HL-60/S4 treated with phorbol 12-myristate 13-acetate at 8.2 ng/mL for 4 days and 3 days (cell line): ENCODE measurements at regions not wholly inside any gene's neighbourhood (a gene's known extent, or its start where the extent isn't known, plus 50 kb on each side); places are given as distances from the start of the nearest gene placed in this dataset.

ENCODE experiments used
- in situ Hi-C: fragments of 300-500 bp; cut with MboI; formaldehyde crosslinking; loops from 2 replicates; pipeline ENCODE4 v1.15.0; 2022; ENCODE audit warnings: low sequenced_read_pairs

DNA sequence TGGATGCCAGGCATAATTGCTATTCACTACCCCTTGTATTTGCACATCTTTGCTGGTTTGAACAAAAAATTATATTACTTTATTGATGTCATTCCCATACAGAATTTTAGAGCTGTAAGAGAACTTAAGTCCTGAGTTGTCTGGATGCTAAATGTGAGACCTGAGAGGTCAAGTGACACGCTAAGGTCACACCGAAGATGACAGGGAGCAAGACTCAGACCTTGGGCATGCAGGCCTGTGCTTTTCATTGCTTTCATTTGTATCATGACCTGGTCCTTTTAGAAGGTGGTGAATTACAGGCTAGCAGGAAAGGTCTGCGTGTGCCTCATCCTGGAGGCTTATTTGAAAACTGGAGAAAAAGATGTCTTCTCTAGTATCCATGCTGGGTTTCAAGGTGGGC lies 312.0 kb upstream of the RASGRP1 start:
- in situ Hi-C loops = no loop called here

DNA sequence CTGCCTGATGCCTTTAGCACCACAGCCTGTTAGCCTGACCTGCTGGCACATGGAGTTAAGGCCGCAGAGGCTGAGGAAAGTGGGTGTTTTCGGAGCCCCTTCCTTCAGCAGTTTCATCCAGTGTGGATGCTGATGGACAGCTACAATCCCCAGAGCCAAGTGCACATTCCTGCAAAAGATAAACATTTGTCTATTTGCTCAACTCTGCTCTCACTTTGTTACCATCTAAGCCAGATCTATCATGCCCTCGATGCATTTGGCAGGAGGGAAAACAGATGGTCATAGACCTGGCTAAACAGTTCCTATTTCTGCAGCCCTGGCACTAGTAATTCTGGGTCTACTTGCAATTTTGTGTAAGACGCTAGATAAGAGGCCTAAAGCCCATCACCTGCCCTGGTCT lies 312.9 kb upstream of the RASGRP1 start:
- in situ Hi-C loops = no loop called here

DNA sequence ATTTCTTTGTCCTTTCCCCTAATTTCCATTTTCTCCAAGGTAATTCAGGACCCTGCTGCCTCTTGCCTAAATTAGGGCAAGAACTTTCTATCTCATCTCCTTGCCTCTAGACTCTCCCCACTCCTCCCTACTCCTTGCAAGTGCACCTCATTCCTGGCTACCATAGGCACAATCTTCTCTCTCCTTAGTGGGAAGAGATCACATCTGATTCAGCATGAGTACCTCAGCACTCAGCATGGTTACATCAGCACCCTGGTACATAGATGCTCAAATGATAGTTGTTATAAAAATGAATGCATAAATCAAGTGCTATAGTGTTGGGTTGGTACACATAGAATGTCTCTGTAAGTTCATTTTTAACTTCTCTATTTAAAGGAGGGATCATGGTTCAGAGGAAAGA lies 313.4 kb upstream of the RASGRP1 start:
- in situ Hi-C loops = no loop called here

DNA sequence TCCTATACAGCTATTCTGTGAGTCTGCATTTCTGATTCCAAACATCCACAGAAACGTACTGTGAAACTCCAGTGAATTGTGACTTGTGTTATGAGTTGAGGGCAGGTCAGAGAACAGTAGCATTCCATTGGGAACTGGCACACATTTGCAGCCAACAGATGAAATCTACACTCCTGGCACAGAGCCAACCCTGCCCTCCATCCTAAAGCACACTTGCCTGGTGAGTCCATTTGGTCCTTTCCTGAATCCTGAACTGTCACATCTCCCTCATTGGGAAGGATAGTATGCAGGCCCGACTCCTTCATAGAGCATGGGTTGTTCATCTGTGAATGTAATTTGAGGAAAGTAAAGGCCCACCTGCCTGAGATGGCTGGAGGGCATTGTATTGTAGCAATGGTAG lies 314.3 kb upstream of the RASGRP1 start:
- in situ Hi-C loops = no loop called here

DNA sequence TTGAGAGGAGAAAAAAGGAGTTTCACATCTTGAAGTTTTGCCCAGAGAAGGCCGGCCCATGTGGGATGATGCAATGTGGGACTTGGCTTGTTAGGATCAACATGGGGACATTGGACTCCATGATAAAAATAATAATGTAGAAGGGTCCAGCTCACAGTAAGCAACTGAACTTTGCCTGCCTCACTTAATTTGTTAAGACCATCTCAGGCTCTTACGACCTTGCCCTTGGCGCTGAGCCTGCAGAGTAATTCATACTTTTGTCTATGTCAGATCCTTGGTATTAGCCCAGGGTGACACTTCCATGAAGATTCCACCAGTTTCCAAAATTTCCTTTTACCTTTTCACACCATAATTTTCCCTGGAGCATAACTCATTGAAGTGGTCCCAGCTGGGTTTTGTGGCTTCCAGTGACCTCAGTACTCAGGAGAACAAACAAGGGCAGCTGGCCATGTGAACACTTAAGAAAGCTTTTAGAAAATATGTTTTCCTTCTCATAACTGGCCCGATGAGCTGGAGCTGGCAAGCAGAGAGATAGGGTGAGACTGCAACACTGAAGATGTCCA lies 315.4 kb upstream of the RASGRP1 start:
- in situ Hi-C loops = no loop called here

DNA sequence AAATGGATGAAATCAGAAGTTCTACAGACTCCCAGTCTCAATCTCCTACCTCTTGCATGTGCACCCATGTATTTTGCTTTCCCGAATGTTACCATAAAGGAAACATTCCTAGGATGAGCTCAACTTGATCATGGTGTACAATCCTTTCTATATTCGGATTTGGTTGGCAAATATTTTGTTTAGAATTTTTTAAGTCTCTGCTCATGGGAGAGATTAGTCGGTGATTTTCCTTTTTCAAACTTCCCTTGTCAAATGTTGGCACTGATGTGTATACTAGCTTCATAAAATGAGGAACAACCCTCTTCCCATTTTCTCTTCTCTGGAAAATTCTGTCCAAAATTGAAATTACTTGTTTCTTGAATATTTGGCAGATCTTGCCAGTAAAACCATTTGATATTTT lies 317.6 kb upstream of the RASGRP1 start:
- in situ Hi-C loops = no loop called here

DNA sequence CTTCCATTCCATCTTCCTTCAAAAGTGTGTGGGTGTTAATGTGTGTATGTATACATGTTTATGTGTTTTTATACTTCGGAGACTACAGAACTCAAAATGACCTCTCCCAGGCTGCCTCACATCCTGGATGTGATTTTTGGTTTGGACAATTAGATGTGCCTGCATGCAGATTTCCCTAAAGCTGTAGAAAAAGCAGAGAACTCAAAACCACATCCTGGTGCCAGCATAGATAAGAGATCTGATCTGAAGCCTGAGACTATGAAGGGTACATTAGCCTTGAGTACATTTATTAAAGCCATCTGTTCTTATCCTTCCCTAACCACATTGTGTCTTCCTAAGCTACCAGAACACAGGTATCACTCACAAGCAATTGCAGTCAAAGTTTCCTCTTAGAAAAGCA lies 319.4 kb upstream of the RASGRP1 start:
- in situ Hi-C loops = no loop called here

DNA sequence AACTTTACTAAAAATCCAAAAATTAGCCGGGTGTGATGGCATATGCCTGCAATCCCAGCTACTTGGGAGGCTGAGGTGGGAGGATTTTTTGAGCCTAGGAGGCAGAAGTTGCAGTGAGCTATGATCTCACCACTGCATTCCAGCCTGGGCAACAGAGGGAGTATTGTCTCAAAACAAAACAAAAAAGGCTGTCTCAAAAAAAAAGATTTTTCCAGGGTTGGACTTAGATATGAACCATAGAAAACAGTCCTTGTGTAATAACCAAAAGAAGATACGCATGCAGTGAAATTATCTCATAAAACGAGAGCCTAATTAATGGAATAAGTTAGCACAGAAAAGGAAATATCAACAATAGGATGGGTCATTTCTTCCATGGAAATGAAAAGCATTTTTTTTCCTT lies 320.4 kb upstream of the RASGRP1 start:
- in situ Hi-C loops = no loop called here

DNA sequence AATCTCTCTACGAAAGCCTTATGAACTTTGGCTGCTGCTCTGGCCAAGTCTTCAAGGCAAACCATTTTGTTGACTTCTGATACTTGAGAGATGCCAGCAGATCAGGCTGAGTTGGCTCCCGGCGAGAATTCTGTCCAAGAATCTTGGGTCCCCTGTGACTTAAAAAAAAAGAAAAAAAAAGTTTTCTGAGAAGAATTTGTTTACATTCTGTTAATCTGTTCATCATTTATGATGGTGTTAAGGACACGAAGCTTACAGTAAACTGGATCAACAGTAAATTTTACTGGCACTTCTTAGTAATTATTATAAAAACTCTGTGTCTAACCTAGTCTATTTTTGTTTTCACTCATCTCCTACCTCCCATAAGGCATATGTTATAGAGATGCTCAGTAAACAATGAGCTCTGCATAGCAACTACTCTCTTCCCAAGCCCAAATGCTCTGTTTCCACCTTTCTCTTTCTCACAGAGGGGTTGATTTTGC lies 320.9 kb upstream of the RASGRP1 start:
- in situ Hi-C loops = no loop called here

DNA sequence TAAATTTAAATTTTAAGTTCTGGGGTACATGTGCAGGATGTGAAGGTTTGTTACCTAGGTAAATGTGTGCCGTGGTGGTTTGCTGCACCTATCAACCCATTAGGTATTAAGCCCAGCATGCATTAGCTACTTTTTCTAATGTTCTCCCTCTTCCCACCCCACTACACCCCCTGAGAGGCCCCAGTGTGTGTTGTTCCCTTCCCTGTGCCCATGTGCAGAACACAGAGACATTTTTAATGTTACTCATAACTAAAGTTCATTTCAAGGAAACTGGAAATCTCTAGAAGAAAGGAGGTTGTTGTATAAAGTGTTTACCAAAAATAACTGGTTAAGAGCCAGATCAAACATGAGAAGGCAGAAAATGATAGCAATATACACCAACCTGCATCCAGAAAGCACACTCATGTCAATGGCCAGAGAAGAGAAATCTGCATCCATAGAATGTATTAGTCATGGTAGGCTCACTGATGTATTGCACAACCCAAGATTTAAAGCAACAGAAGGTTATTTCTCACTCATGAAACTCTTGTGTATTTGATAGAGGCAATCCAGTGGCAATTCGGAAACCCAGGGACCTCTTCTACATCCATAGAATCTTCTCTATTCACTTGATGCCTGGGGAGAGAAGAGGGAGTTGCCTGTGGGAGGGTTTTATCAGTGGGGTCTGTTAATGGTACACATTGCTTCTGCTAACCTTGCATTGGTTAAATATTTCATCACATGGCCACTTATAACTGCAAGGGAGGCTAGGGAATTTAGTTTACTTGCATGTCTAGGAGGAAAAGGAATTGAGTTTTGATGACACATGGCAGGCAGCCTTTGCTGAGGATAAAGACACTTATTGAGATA lies 321.9 kb upstream of the RASGRP1 start:
- in situ Hi-C loops = no loop called here

DNA sequence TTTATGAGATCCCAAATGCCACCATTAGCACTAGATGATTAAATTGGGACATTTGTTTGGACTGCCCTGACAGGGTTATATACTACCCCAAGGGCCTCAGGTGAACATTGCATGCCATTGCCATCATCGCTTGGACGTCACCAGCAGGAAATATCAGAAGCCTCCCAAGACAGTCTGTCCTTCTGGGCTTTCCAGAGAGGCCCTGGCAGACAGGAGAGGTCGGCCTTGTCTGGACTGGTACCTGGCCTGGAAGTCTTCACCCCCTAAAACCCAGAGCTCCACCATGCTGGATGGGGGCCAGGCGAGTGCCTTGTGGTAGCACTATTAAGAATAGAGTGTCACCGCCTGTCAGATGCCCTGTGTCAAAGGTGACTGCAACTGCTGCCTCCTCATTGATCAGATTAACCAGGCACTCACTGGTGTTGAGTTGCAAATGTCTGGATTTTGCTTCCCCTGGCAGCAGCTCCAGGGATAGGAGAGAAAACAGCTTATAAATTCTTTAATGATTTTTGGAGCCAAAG lies 324.1 kb upstream of the RASGRP1 start:
- in situ Hi-C loops = no loop called here

DNA sequence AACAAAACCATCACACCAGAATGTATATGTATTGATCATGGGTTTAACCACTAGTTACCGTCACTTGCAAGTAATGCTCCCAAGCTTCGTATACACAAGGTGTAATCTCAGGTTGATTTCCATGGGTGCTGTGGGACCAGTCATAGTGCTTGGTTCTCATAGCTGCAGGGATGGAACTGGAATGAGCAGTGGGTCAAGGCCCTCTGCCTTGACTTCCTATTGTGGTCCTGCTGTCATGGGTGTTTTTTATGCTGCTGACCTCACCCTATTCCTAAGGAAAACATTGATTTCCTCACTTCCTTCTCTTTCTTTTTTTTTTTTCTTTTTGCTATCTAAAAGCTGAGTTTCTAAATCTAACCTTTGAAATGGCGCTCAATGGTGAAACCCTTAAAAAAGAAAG lies 325.6 kb upstream of the RASGRP1 start:
- in situ Hi-C loops = no loop called here

DNA sequence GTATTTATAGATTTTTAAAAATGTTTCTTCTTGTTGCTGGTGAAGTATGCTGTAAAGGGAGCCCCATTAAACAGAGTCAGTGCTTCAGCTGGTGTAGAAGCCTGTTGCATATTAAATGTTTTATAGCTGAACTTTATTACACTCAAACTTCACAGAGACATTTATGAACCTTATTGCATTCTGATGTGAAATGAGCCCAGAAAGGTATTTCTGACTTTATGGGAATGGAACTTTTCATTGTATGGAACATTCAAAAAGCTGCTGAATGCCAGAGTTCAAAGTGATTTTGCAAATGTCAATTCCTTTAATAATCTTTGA lies 329.3 kb upstream of the RASGRP1 start:
- in situ Hi-C loops = no loop called here

DNA sequence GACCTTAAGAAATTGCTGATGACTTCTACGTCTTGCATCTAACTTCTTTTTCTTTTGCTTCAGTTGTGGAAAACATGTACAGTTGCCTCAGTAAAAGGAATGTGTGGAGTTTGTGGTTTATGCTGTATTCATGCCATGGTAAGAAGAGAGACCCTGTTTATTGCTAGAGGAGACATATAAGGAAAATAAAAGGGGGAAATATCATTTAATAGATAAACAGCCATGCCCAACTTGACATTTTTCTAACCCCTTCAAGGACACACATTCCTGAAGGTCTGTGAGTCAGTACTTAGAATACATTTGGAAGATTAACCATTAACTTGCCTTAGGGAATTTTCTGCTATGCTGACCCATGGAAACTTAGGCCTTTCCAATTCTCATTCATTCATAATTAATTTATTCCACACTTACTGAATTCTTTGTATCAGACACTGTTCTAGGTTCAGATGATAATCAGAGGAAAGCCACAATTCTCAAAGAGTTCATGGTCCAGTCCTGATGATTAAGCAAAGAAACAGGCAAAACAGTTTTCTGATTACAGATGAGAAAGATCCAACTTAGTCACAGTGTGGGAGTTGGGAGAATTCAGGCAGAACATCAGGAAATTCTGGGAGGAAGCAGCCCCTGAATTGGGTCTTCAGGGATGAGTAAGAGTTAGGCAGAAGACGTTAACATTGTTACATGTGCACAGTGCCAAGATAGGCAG lies 329.8 kb upstream of the RASGRP1 start:
- in situ Hi-C loops = no loop called here

DNA sequence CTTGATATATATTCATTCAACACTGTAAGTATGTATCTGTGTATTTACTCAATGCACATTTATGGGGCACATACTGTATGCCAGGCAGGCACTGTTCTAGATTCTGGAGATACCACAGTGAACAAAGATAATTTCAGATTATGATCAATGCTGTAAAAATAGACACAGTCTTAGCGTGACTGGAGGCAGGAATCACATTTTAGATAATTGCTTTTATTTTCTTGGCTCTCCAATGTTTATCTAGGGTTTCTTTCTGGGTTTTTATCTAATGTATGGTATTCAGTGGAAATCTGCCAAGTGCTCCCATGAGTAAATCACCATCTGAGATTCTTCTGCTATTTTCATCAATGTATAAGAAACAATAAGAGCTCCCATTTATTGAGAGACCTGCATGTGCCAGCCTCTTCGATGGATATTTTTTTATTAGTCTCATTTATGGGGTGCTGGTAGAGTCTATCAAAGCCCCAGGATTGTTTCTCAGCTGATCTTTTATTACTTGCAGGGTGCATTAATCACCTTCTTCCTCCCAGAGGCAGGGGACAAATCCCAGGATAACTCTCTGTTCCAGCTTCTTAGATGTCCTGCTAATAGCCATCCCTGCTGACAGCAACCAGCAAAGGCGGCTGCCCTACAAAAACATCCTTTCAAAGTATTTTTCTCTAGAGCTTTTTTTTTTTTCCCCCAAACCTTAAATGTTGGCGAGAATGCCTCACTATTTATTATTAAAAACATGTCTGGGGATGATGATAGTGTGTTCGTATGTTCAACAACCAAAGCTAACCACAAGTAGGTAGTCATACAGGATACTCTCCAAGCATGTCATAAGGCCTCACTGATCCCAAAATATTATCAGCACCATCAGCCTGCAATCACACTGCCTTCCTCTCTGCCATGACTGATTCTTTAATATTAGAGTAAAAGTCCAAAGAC lies 331.0 kb upstream of the RASGRP1 start:
- in situ Hi-C loops = no loop called here

DNA sequence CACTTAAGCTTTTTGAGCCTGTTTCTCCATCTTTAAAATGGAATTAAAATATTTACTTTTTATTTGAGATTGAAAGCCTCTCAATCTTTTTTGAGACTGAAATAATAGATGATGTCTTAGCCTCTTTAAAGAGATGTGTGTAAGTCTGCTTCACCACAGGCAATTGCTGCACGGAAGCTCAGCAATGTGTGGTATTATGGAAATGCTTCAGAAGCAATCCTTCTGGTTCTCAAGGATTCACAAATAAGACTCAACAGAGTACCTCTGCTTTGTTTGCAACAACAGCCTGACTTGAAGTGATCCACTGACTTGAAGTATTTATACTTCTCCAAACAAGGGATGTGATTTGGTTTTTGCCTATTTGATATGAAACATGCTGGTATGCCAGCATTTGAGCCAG lies 332.0 kb upstream of the RASGRP1 start:
- in situ Hi-C loops = no loop called here

DNA sequence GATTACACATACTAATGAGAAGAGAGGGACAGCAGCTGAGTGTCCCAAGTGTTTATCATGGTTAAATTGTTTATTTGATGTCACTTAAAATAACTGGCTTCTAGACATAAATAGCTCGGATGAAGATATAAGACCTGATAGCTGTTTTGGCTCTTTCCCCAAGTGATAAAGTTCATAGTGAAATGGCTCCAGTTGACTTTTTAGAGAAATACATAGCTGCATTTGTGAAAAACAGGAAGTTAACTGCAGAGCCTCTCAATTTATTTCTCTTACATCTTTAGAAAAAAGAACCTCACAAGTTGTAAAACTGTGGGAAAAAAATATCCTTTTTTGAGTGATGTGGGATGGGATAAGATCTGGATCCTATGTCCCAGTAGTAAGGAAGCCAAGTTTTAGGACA lies 332.9 kb upstream of the RASGRP1 start:
- in situ Hi-C loops = no loop called here

DNA sequence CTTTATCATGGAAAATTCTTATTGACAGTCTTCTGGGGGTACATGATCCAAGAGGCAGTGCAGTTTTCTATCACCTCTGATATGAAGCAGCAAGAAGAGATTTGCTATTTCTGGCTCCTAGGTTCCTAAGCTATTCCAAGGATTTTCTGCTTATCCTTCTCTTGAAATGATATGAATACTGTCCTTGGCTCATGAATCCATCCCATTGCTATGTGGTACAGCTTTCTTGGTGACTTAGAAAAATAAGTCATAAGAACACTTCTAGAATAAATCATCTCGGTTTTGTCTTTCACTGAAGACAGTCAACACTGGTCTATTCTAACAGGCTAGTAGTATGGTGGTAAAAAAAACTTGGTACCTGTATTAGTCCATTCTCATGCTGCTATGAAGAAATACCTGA lies 333.6 kb upstream of the RASGRP1 start:
- in situ Hi-C loops = no loop called here

DNA sequence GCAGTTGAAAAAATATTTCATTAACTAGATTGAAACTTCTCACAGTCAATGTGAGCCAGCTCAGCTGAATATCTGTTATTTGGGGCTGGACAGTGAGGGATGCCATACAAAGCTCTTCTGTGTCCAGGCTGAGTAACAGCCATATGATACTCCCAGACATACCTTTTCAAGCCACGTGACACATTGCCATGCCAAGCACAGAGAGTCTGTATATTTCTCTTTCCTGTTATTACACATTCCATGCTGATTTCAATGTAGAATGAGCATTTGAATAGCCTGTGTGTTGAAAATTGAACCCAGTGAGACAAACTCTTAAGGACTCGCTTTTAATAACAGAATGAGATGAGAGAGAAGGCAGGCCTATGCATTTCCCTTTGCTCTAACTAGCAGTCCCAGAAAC lies 334.7 kb upstream of the RASGRP1 start:
- in situ Hi-C loops = no loop called here

DNA sequence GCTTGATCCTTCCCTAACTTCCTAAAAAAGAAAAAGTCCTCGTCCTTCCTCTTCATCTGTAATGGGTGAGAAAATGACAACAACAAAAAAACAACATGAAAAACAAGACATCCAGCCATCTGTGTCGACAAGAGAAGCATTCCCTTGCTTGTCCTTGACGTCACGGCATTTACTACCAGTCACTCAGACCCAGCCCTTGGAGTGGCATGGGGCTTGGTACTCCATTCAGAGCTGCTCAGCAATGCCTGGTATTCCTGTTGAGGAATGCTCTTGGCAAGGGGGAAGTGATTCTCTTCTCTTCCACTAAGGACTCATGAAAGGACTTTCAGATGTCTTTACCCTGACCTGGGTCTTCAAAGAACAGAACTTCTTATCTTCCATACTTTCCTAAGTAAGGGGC lies 339.7 kb upstream of the RASGRP1 start:
- in situ Hi-C loops = no loop called here

DNA sequence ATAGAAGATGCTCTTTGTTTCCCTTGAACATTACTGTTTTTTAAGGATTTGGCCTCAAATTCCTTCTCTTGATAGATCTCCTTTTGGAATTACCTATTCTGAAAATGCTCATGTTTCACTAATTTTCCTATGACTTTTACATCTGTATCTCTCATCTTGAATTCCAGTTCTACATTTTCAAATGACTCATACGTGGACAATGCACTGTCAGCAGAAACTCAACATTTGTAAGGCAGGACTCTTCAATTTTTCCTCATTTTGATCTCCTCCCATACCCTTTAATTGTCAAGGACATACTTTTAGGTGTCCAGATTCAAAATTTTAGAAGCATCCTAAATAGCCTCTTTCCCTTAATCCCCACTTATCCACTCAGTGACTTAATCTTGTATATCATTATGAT lies 341.0 kb upstream of the RASGRP1 start:
- in situ Hi-C loops = no loop called here
